NT2/D1 (cell line): ENCODE measurements at regions not wholly inside any gene's neighbourhood (a gene's known extent, or its start where the extent isn't known, plus 50 kb on each side); places are given as distances from the start of the nearest gene placed in this dataset.

Source experiments
- YY1 ChIP-seq: IDR thresholded peaks from 2 replicates; pipeline ENCODE4 v1.6.1; 2011; ENCODE audit not compliant: insufficient read length, insufficient read depth
- ZNF274 ChIP-seq: IDR thresholded peaks from 2 replicates; pipeline ENCODE4 v1.6.1; 2011; ENCODE audit warnings: mild to moderate bottlenecking, low read depth, low read length

GRCh38 chr3:6585360-6585759 lies 275.6 kb upstream of the GRM7 start:
- TF ChIP-seq YY1, result no peak
- TF ChIP-seq ZNF274, result no peak
